Heart right ventricle (tissue), 16 donors: ENCODE measurements at regions not wholly inside any gene's neighbourhood (a gene's known extent, or its start where the extent isn't known, plus 50 kb on each side); places are given as distances from the start of the nearest gene placed in this dataset.

ENCODE experiments used
- ATAC-seq, 8 donors: fragments of 200-7000 bp; cut with Tn5 transposase; one replicate each; pipeline ENCODE4 v1.9.1; 2020; ENCODE audit warnings: mild to moderate bottlenecking in 8 of 8, moderate library complexity in 8 of 8, moderate number of reproducible peaks in 1 of 8
- DNase-seq, 2 donors: peaks; one replicate each; pipeline ENCODE4 v3.0.0-alpha.2; 2020
- H3K27ac ChIP-seq, 10 donors: fragments of 200-600 bp; sonication (generic) in 2 of 10; one replicate each; pipeline versions ENCODE4 v1.5.0 to v1.8.0; 2020 to 2022; ENCODE audit warnings: mild to moderate bottlenecking in 3 of 10
- H3K27me3 ChIP-seq, 7 donors: fragments of 200-600 bp; one replicate each; pipeline ENCODE4 v1.8.0; 2021 to 2022; ENCODE audit warnings: mild to moderate bottlenecking in 2 of 7
- H3K36me3 ChIP-seq, 9 donors: fragments of 200-600 bp; sonication (generic) in 1 of 9; one replicate each; pipeline versions ENCODE4 v1.5.0 to v1.8.0; 2020 to 2022; ENCODE audit warnings: mild to moderate bottlenecking in 2 of 9
- H3K4me1 ChIP-seq, 9 donors: fragments of 200-600 bp; sonication (generic) in 1 of 9; one replicate each; pipeline versions ENCODE4 v1.5.0 to v1.8.0; 2020 to 2022; ENCODE audit warnings: mild to moderate bottlenecking in 4 of 9
- H3K4me3 ChIP-seq, 10 donors: fragments of 200-600 bp; sonication (generic) in 2 of 10; one replicate each; pipeline versions ENCODE4 v1.5.0 to v1.8.0; 2020 to 2022; ENCODE audit warnings: mild to moderate bottlenecking in 7 of 10, moderate library complexity in 2 of 10
- H3K9me3 ChIP-seq, 11 donors: fragments of 200-600 bp in 10 of 11; sonication (generic) in 2 of 11; one replicate each; pipeline versions ENCODE4 v1.5.0 to v1.8.0; 2013 to 2022; ENCODE audit warnings: mild to moderate bottlenecking in 2 of 11, control low read depth in 1 of 11, moderate library complexity in 1 of 11
- WGBS, 2 donors: extraction: QIAGEN DNeasy Blood & Tissue Kit; methylation state at CpG; one replicate each; pipeline ENCODE4 v1.1.7; 2013; ENCODE audit warnings: inconsistent platforms in 1 of 2; 5-methylcytosine and 5-hydroxymethylcytosine counted together
- intact Hi-C, 10 donors: fragments of 100-400 bp; cut with DNase I; formaldehyde crosslinking; loops; one replicate each; pipeline versions ENCODE4 v1.11.1 to v1.14.2; 2022
- TF ChIP-seq, protein P1 (sequence below), 9 donors: fragments of 200-600 bp; sonication (generic) in 2 of 9; IDR thresholded peaks; one replicate each; pipeline versions ENCODE4 v1.5.0 to v1.8.0; 2021 to 2022; ENCODE audit warnings: antibody characterized with exemption in 9 of 9, mild to moderate bottlenecking in 5 of 9, moderate library complexity in 1 of 9
- donor health status: Arrhythmogenic right ventricular cardiomyopathy.
- donor health status: ischemic (EF 13 %, LVEDD 7.1; RV severe dilation, severe dysfunction).
- donor health status: healthy with polysubstance abuse.
- donor health status: DM: no; HTN: yes; CAD: no.
- donor health status: DM: no; HTN: no; CAD: no.
- donor health status: ischemic (EF 25% LVEDD 6.9; RV normal size, moderate dysfunction).
- donor health status: ischemic (EF 25% LVEDD 5.7; RV mildly dilated, moderate dysfunction).
- donor health status: healthy.
- donor health status: DM: yes; HTN: yes; CAD: no.
- donor health status: Ischemic cardiomyopathy.
- donor health status: ischemic (EF 35%, LVEDD 5.7; RV mildly dilated, moderate dysfunction).
- donor health status: nonischemic (EF 11% LVEDD 7.7; RV severe dilation, severe dysfunction).
- donor health status: DM: yes; HTN: yes; CAD: no.
- donor health status: PGD.
- donor health status: ischemic (EF 29% LVEDD 5.4; RV normal size, mild dysfunction).
- donor health status: nonischemic (EF 23%, LVEDD 6.1; RV moderate dilation, normal function).

DNA sequence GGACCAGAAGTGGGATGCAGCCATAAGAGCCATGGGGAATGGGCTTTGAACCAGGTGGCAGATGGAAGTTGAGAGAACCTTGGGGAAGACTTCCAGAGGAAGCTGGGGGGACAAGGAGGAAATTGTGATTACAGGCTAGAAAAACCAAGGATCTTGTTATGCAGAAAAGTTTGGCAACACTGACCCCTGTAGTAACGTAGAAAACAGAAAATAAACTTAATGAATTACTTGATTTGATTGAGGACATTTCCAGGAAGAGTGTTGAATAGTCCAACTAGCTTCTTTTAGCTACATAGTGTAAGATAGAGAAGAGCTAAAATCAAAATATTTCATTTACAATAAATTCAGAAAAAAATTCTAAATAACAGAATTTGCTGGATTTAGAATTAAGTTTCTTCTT is 91.9 kb upstream of the GPC1 start:
- Histone ChIP-seq H3K36me3 (no peaks in the 10 kb centered on the region), H3K4me1 (no peaks in the 10 kb centered on the region), H3K27me3 (peaks cover 0 to 4% (median 0%) of the 10 kb centered on the region in 7 donors), H3K4me3 (no peak overlapping the region), H3K9me3 (peaks cover 0 to 16% (median 6%) of the 10 kb centered on the region in 11 donors), H3K27ac (no peak overlapping the region)
- intact Hi-C loops: loop anchor here in 2 of 10 donors (10.0 kb wide), 2 partner anchors 109 to 119 kb away; no protein-coding TSS in a partner anchor
- DNase-seq: no peak
- 50 to 53% methylated on average over 1 of the region's 1 CpG for WGBS, 2 donors
- ATAC-seq: no peak
- TF ChIP-seq, protein P1, sequence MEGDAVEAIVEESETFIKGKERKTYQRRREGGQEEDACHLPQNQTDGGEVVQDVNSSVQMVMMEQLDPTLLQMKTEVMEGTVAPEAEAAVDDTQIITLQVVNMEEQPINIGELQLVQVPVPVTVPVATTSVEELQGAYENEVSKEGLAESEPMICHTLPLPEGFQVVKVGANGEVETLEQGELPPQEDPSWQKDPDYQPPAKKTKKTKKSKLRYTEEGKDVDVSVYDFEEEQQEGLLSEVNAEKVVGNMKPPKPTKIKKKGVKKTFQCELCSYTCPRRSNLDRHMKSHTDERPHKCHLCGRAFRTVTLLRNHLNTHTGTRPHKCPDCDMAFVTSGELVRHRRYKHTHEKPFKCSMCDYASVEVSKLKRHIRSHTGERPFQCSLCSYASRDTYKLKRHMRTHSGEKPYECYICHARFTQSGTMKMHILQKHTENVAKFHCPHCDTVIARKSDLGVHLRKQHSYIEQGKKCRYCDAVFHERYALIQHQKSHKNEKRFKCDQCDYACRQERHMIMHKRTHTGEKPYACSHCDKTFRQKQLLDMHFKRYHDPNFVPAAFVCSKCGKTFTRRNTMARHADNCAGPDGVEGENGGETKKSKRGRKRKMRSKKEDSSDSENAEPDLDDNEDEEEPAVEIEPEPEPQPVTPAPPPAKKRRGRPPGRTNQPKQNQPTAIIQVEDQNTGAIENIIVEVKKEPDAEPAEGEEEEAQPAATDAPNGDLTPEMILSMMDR (IDR thresholded peaks at IDR 0.05): no peak

DNA sequence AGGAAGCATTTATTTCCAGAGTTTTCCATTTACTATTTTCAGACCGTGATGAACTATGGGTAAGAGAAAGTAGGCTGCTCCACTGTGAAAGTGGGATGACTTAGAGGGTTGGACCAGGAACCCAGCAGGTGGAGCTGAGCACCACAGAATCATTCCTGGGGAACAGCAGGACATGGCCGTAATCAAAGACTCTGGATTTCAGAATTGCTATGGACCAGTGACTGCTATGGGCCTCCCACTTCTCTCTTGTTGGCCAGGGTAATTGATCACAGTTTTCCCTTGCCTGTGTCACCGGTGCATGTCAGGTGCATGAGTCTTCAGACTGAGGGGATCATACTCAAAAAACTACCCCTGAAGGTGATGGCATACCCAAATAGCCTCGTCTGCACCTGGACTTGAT is 90.6 kb upstream of the GPC1 start:
- Histone ChIP-seq H3K27me3 (peaks cover 0 to 9% (median 0%) of the 10 kb centered on the region in 7 donors), H3K9me3 (peaks cover 0 to 16% (median 6%) of the 10 kb centered on the region in 11 donors), H3K27ac (no peak overlapping the region), H3K4me3 (no peak overlapping the region), H3K4me1 (no peaks in the 10 kb centered on the region), H3K36me3 (no peaks in the 10 kb centered on the region)
- DNase-seq (no peak), ATAC-seq (no peak)
- WGBS, 2 donors: 84 to 88% methylated on average over 4 of the region's 4 CpGs
- intact Hi-C loops: loop anchor here in 3 of 10 donors (5.0 to 10.0 kb wide), 3 partner anchors 110 to 120 kb away; no protein-coding TSS in a partner anchor
- TF ChIP-seq, protein P1 (IDR thresholded peaks at IDR 0.05): no peak

DNA sequence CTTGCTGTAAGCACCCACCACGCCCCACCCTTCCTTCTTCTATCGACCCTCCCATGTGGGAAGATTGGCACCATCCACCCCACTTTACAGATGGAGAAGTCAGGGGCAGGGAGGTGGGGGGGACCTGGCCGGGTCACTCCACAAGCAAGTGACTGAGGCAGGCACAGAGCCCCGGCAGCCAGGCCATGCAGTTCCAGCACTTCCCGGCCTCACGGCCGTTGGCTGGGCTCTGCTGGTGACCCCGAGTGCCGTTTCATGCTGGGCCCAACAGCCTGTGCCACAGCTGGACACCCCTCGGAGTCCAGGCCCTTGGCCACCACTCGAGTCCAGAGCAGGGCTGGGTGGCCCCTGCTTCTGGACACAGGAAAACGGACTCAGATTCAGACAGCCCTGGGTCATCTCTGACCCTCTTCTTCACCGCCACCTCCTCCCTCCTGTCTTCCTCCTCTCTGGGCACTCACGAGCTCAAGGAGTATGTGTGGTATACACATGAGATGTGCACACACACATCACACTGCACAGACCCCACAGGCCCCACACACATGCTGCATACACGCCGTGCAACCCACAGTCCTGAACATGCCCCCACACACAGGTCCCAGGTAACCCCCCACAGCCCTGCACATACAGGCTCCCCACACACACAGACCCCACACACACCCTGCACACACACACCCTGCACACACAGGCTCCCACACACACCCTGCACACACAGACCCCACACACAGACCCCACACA is 89.3 kb upstream of the GPC1 start:
- TF ChIP-seq, protein P1 (IDR thresholded peaks at IDR 0.05): no peak
- 90 to 92% methylated on average over 16 of the region's 16 CpGs for WGBS, 2 donors
- Histone ChIP-seq H3K4me3 (no peak overlapping the region), H3K9me3 (peaks cover 0 to 16% (median 6%) of the 10 kb centered on the region in 11 donors), H3K4me1 (peaks cover 0 to 11% (median 0%) of the 10 kb centered on the region in 9 donors), H3K27me3 (peaks cover 0 to 8% (median 0%) of the 10 kb centered on the region in 7 donors), H3K36me3 (no peaks in the 10 kb centered on the region), H3K27ac (no peak overlapping the region)
- DNase-seq: no peak
- intact Hi-C loops: loop anchor here in 3 of 10 donors (5.0 to 10.0 kb wide), 3 partner anchors 111 to 121 kb away; no protein-coding TSS in a partner anchor
- no peak for ATAC-seq

DNA sequence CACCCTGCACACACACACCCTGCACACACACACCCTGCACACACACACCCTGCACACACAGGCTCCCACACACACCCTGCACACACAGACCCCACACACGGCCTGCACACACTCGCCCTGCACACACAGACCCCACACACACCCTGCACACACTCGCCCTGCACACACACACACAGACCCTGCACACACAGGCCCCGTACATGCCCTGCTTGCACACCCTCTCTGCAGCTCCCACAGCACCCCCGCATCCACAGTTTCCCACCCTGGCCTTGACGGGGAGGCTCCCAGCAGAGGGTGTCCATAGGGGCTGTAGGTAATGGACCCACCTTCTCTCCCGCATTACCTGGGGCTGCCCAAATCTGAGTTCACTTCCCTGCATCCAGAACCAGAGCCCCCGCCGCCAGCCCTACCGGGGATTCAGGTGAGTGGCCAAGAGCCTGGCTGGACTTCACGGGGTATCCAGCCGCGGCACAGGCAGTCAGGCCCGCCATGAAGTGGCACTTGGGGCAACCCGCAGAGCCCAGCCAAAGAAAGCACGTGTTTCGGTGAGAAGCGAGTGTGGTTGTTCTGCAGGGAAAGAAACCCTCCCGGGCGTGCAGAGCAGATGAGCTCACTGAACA is 88.6 kb upstream of the GPC1 start:
- H3K4me3 ChIP-seq: no peak overlapping the region
- H3K9me3 ChIP-seq: peaks cover 0 to 16% (median 6%) of the 10 kb centered on the region in 11 donors
- ATAC-seq: no peak
- no peaks in the 10 kb centered on the region for H3K36me3 ChIP-seq
- H3K4me1 ChIP-seq: peaks cover 0 to 17% (median 0%) of the 10 kb centered on the region in 9 donors
- peaks cover 0 to 7% (median 0%) of the 10 kb centered on the region in 7 donors for H3K27me3 ChIP-seq
- DNase-seq: no peak
- intact Hi-C loops: loop anchor here in 3 of 10 donors (5.0 to 10.0 kb wide), 3 partner anchors 112 to 122 kb away; no protein-coding TSS in a partner anchor
- WGBS, 2 donors: 93% methylated on average over 19 to 20 of the region's 20 CpGs
- TF ChIP-seq, protein P1 (IDR thresholded peaks at IDR 0.05): no peak
- no peak overlapping the region for H3K27ac ChIP-seq
